GM21737 (cell line): ENCODE measurements at regions not wholly inside any gene's neighbourhood (a gene's known extent, or its start where the extent isn't known, plus 50 kb on each side); places are given as distances from the start of the nearest gene placed in this dataset.

ENCODE experiments used
- ATAC-seq: cut with Tn5 transposase; IDR thresholded peaks from one replicate; pipeline ENCODE4 v1.9.1; 2021; ENCODE audit warnings: mild to moderate bottlenecking, moderate library complexity; ENCODE audit not compliant: unreplicated experiment

GRCh38 chr11:80916173-80916798 lies 1475.5 kb upstream of the TENM4 start:
- no peak for ATAC-seq

- no peak for ATAC-seq
Observed at GRCh38 chr11:80914311-80914710, 1473.5 kb upstream of the TENM4 start.

GRCh38 chr11:80911666-80912065 lies 1470.8 kb upstream of the TENM4 start:
- no peak for ATAC-seq

GRCh38 chr11:80900265-80900664 lies 1459.4 kb upstream of the TENM4 start:
- peak; percentile 72 for ATAC-seq

GRCh38 chr11:80899381-80899780 lies 1458.6 kb upstream of the TENM4 start:
- ATAC-seq = no peak

- ATAC-seq = no peak
Observed at GRCh38 chr11:80898910-80899309, 1458.1 kb upstream of the TENM4 start.

GRCh38 chr11:80886684-80887083 lies 1445.9 kb upstream of the TENM4 start:
- no peak for ATAC-seq

GRCh38 chr11:80873310-80873999 lies 1432.6 kb upstream of the TENM4 start:
- ATAC-seq = no peak

- no peak for ATAC-seq
Observed at GRCh38 chr11:80872116-80872728, 1431.4 kb upstream of the TENM4 start.

GRCh38 chr11:80868831-80869230 lies 1428.0 kb upstream of the TENM4 start:
- no peak for ATAC-seq

- no peak for ATAC-seq
Observed at GRCh38 chr11:80862011-80862410, 1421.2 kb upstream of the TENM4 start.

- ATAC-seq = no peak
Observed at GRCh38 chr11:80861193-80861592, 1420.4 kb upstream of the TENM4 start.

- ATAC-seq = no peak
Observed at GRCh38 chr11:80860632-80861031, 1419.8 kb upstream of the TENM4 start.

GRCh38 chr11:80856066-80856465 lies 1415.2 kb upstream of the TENM4 start:
- ATAC-seq = no peak

- ATAC-seq = no peak
Observed at GRCh38 chr11:80855426-80855825, 1414.6 kb upstream of the TENM4 start.

GRCh38 chr11:80849253-80849652 lies 1408.4 kb upstream of the TENM4 start:
- ATAC-seq = no peak

GRCh38 chr11:80846979-80847378 lies 1406.1 kb upstream of the TENM4 start:
- peak; percentile 96 for ATAC-seq

- no peak for ATAC-seq
Observed at GRCh38 chr11:80846442-80846841, 1405.6 kb upstream of the TENM4 start.

- no peak for ATAC-seq
Observed at GRCh38 chr11:80844110-80844819, 1403.4 kb upstream of the TENM4 start.

GRCh38 chr11:80843266-80843974 lies 1402.6 kb upstream of the TENM4 start:
- no peak for ATAC-seq

GRCh38 chr11:80842246-80842645 lies 1401.4 kb upstream of the TENM4 start:
- no peak for ATAC-seq
